Smooth muscle cell (in vitro differentiated cells): ENCODE measurements at regions not wholly inside any gene's neighbourhood (a gene's known extent, or its start where the extent isn't known, plus 50 kb on each side); places are given as distances from the start of the nearest gene placed in this dataset.

Source experiments
- DNase-seq: peaks from one replicate; lab custom pipeline; 2025; ENCODE audit not compliant: unreplicated experiment; lab: John Stamatoyannopoulos, UW
- H2AFZ ChIP-seq: fragments of 200-600 bp; sonication (generic); 2 replicates; pipeline ENCODE4 v1.6.0; 2016; ENCODE audit warnings: antibody characterized with exemption, low read depth, mild to moderate bottlenecking
- H3F3A ChIP-seq: fragments of 200-600 bp; sonication (generic); 2 replicates; pipeline ENCODE4 v1.6.0; 2017; ENCODE audit warnings: antibody characterized with exemption, low read depth
- H3K27ac ChIP-seq: fragments of 200-600 bp; sonication (generic); 2 replicates; pipeline ENCODE4 v1.5.1; 2016; ENCODE audit warnings: low read depth, mild to moderate bottlenecking
- H3K27me3 ChIP-seq: fragments of 200-600 bp; sonication (generic); 2 replicates; pipeline ENCODE4 v1.6.1; 2016; ENCODE audit warnings: low read depth, mild to moderate bottlenecking
- H3K36me3 ChIP-seq: fragments of 200-600 bp; sonication (generic); 2 replicates; pipeline ENCODE4 v1.5.1; 2016; ENCODE audit warnings: low read depth
- H3K4me1 ChIP-seq: fragments of 200-600 bp; sonication (generic); 2 replicates; pipeline ENCODE4 v1.5.1; 2016; ENCODE audit warnings: low read depth
- H3K4me2 ChIP-seq: fragments of 200-600 bp; sonication (generic); 2 replicates; pipeline ENCODE4 v1.6.0; 2016; ENCODE audit warnings: mild to moderate bottlenecking
- H3K4me3 ChIP-seq: fragments of 200-600 bp; sonication (generic); 2 replicates; pipeline ENCODE4 v1.5.1; 2016; ENCODE audit warnings: mild to moderate bottlenecking
- H3K79me2 ChIP-seq: fragments of 200-600 bp; sonication (generic); 2 replicates; pipeline ENCODE4 v1.6.0; 2016; ENCODE audit warnings: low read depth, mild to moderate bottlenecking
- H3K9ac ChIP-seq: fragments of 200-600 bp; sonication (generic); 2 replicates; pipeline ENCODE4 v1.6.0; 2016; ENCODE audit warnings: low read depth
- H3K9me3 ChIP-seq: fragments of 200-600 bp; sonication (generic); replicated peaks from 2 replicates; pipeline ENCODE4 v1.5.1; 2016; ENCODE audit warnings: low read depth
- H4K20me1 ChIP-seq: fragments of 200-600 bp; sonication (generic); 2 replicates; pipeline ENCODE4 v1.6.0; 2016; ENCODE audit warnings: low read depth
- WGBS: methylation state at CpG from one replicate; pipeline ENCODE4 v1.1.7; 2016; ENCODE audit warnings: low lambda C conversion rate; 5-methylcytosine and 5-hydroxymethylcytosine counted together
- TF ChIP-seq, protein P1 (sequence below): fragments of 200-600 bp; sonication (generic); IDR thresholded peaks from 2 replicates; pipeline ENCODE4 v1.5.1; 2017; ENCODE audit warnings: borderline replicate concordance, mild to moderate bottlenecking, antibody characterized with exemption; ENCODE audit not compliant: insufficient read depth, poor library complexity, severe bottlenecking

DNA sequence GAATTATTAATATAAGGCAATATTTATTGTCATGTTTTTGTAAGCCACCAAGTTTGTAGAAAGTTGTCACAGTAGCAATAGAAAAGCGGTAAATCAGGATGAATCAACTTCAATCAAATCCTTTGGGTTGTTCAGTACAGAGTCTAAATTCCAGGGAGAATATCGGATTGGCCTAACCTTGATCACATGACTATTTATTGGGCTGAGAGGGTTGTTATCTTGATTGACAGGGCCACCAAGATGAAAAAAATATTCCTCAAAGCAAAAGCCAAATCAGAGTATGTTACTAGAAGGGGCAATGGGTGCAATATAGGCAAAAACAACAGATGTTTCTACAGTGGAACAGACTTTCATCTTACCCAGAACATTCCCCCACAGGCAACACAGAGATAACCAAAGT, 270.0 kb downstream of the METTL4 start:
- H3K27ac ChIP-seq = no peak overlapping the region
- WGBS = 97% methylated on average over 2 of the region's 2 CpGs
- H3K79me2 ChIP-seq = no peaks in the 10 kb centered on the region
- H2AFZ ChIP-seq = no peak overlapping the region
- H3K27me3 ChIP-seq = no peaks in the 10 kb centered on the region
- no peaks in the 10 kb centered on the region for H3K4me1 ChIP-seq
- no peaks in the 10 kb centered on the region for H4K20me1 ChIP-seq
- H3K9me3 ChIP-seq = no peaks in the 10 kb centered on the region
- no peak overlapping the region for H3K4me3 ChIP-seq
- no peaks in the 10 kb centered on the region for H3K36me3 ChIP-seq
- no peak overlapping the region for H3K9ac ChIP-seq
- DNase-seq = no peak
- no peak overlapping the region for H3K4me2 ChIP-seq
- TF ChIP-seq, protein P1, sequence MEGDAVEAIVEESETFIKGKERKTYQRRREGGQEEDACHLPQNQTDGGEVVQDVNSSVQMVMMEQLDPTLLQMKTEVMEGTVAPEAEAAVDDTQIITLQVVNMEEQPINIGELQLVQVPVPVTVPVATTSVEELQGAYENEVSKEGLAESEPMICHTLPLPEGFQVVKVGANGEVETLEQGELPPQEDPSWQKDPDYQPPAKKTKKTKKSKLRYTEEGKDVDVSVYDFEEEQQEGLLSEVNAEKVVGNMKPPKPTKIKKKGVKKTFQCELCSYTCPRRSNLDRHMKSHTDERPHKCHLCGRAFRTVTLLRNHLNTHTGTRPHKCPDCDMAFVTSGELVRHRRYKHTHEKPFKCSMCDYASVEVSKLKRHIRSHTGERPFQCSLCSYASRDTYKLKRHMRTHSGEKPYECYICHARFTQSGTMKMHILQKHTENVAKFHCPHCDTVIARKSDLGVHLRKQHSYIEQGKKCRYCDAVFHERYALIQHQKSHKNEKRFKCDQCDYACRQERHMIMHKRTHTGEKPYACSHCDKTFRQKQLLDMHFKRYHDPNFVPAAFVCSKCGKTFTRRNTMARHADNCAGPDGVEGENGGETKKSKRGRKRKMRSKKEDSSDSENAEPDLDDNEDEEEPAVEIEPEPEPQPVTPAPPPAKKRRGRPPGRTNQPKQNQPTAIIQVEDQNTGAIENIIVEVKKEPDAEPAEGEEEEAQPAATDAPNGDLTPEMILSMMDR = no peak
- H3F3A ChIP-seq = no peaks in the 10 kb centered on the region

- no peak overlapping the region for H2AFZ ChIP-seq
- TF ChIP-seq, protein P1 = no peak
- H3K4me1 ChIP-seq = no peaks in the 10 kb centered on the region
- no peaks in the 10 kb centered on the region for H3K79me2 ChIP-seq
- no peak for DNase-seq
- no peaks in the 10 kb centered on the region for H3K9me3 ChIP-seq
- 83% methylated on average over 1 of the region's 1 CpG for WGBS
- H3F3A ChIP-seq = no peaks in the 10 kb centered on the region
- peaks cover under 1% of the 10 kb centered on the region for H3K27me3 ChIP-seq
- H3K27ac ChIP-seq = no peak overlapping the region
- H4K20me1 ChIP-seq = no peaks in the 10 kb centered on the region
- no peak overlapping the region for H3K4me2 ChIP-seq
- H3K9ac ChIP-seq = no peak overlapping the region
- no peaks in the 10 kb centered on the region for H3K36me3 ChIP-seq
- H3K4me3 ChIP-seq = no peak overlapping the region
These were observed 269.3 kb downstream of the METTL4 start for GRCh38 chr18:2302012-2302411.

GRCh38 chr18:2302628-2303516, 268.4 kb downstream of the METTL4 start:
- Histone ChIP-seq H3K4me1 (no peaks in the 10 kb centered on the region), H3K9me3 (no peaks in the 10 kb centered on the region), H3K27ac (no peak overlapping the region), H3K4me3 (no peak overlapping the region), H3K79me2 (no peaks in the 10 kb centered on the region), H4K20me1 (no peaks in the 10 kb centered on the region), H3F3A (no peaks in the 10 kb centered on the region), H3K36me3 (no peaks in the 10 kb centered on the region), H3K4me2 (no peak overlapping the region), H2AFZ (no peak overlapping the region), H3K9ac (no peak overlapping the region), H3K27me3 (peaks cover 3% of the 10 kb centered on the region)
- DNase-seq = no peak
- 54% methylated on average over 10 of the region's 10 CpGs for WGBS
- TF ChIP-seq, protein P1 = no peak
